ENCODE measurements at regions not wholly inside any gene's neighbourhood (a gene's known extent, or its start where the extent isn't known, plus 50 kb on each side); places are given as distances from the start of the nearest gene placed in this dataset.

DNA sequence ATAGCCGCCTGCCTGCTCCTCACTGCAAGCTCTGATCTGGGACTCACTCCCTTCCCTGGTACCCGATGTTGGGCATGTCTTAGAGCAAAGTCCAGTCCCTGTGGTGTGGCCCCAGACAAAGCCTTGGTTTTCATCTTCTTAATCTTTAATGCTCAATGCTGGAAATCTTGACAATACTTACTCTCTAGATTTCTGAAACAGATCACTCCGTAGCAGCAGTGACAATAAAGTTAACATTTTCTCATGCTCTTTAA, 260.2 kb upstream of the IRX2 start:
- DNase-seq (ENCODE audit: low spot score in 2 of 2): no peak
- Histone ChIP-seq H3K36me3 (no peaks in the 10 kb centered on the region), H3K4me3 (no peak overlapping the region), H3K4me1 (no peaks in the 10 kb centered on the region), H3K27ac (no peak overlapping the region), H3K9me3 (no peaks in the 10 kb centered on the region), H3K27me3 (no peaks in the 10 kb centered on the region)
- TF ChIP-seq, protein P1, sequence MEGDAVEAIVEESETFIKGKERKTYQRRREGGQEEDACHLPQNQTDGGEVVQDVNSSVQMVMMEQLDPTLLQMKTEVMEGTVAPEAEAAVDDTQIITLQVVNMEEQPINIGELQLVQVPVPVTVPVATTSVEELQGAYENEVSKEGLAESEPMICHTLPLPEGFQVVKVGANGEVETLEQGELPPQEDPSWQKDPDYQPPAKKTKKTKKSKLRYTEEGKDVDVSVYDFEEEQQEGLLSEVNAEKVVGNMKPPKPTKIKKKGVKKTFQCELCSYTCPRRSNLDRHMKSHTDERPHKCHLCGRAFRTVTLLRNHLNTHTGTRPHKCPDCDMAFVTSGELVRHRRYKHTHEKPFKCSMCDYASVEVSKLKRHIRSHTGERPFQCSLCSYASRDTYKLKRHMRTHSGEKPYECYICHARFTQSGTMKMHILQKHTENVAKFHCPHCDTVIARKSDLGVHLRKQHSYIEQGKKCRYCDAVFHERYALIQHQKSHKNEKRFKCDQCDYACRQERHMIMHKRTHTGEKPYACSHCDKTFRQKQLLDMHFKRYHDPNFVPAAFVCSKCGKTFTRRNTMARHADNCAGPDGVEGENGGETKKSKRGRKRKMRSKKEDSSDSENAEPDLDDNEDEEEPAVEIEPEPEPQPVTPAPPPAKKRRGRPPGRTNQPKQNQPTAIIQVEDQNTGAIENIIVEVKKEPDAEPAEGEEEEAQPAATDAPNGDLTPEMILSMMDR (IDR thresholded peaks at IDR 0.05): no peak
- TF ChIP-seq EP300 (IDR thresholded peaks at IDR 0.05) (no peak), POLR2A (IDR thresholded peaks at IDR 0.05) (no peak)
- 82 to 87% methylated on average over 3 of the region's 3 CpGs for WGBS, 2 donors

DNA sequence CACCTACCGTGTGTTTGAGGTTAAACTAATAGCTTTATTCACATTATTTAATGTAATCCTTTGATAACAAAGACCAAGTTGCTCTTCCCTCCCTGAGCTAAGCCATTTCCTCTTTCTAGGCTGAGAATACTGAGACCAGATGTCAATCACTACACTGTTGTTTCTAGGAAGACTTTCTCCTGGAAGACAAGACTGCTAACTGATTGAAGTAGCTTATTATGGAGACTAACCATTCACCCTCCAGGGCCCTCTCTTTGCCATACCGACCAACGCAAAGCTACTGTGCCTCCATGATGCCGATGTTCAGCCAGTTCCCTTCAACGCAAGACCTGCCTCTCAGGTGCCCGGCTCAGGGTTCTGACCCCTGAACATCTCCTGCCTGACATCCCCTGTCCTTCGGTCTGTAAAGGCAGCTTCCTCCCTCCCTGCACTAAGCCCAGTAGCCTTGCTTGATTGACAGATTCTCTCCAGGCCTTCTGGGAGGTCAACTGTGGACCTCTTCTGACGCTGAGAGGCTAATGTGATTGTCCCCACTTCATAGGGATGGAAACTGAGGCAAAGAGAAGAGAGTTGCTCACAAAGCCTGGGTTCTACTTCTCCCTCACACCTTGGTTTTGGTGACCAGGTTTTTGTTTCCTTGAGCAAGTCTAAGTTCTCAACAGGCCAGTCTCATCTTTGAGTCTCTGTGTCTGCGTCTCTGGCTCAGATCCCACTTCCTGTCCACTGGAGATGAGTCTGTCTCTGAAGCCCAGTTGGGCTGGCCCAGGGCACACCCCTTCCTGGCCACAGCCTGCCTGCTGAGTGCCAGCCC, 259.7 kb upstream of the IRX2 start:
- TF ChIP-seq POLR2A (IDR thresholded peaks at IDR 0.05): no peak
- TF ChIP-seq, protein P1 (IDR thresholded peaks at IDR 0.05): no peak
- TF ChIP-seq EP300 (IDR thresholded peaks at IDR 0.05): no peak
- H3K36me3 ChIP-seq: no peaks in the 10 kb centered on the region
- H3K4me3 ChIP-seq: no peak overlapping the region
- H3K27ac ChIP-seq: no peak overlapping the region
- 87 to 89% methylated on average over 9 of the region's 9 CpGs for WGBS, 2 donors
- H3K4me1 ChIP-seq: no peaks in the 10 kb centered on the region
- H3K9me3 ChIP-seq: no peaks in the 10 kb centered on the region
- no peaks in the 10 kb centered on the region for H3K27me3 ChIP-seq
- DNase-seq (ENCODE audit: low spot score in 2 of 2): no peak

DNA sequence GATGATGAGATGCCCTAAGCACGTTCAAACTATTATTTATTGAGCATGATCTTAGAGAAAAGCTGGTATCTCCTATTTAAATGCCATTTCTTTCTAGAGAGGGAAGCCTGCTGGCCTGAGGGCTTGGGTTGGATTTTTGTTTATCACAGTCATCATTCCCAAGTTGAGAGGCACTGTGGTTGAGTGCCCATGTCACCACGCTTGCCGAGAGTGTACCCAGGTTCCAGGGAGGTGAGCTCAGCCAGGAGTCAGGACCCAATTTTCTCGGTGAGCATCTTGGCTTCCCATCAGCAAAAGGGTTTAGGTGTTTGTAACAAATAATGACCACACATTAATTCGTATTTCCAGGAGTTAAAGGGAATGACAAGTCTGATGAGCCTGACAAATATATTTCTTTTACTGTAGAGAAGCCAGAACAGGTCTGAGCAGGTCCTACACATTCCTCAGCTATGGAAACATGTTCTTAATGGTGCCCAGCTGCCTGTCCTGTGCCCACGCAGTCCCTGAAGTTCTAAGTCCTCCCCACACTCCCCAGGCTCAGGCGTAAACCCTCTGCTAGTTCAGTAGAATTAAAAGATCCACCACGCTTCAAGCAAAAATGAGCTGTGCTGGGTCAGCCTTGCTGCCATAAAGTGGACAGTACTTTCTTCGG, 258.9 kb upstream of the IRX2 start:
- no peak for DNase-seq (ENCODE audit: low spot score in 2 of 2)
- no peaks in the 10 kb centered on the region for H3K4me1 ChIP-seq
- WGBS, 2 donors: 75% methylated on average over 9 of the region's 9 CpGs
- no peak overlapping the region for H3K27ac ChIP-seq
- TF ChIP-seq POLR2A (IDR thresholded peaks at IDR 0.05) (no peak), EP300 (IDR thresholded peaks at IDR 0.05) (no peak)
- H3K9me3 ChIP-seq: no peaks in the 10 kb centered on the region
- H3K36me3 ChIP-seq: no peaks in the 10 kb centered on the region
- no peak overlapping the region for H3K4me3 ChIP-seq
- H3K27me3 ChIP-seq: no peaks in the 10 kb centered on the region

DNA sequence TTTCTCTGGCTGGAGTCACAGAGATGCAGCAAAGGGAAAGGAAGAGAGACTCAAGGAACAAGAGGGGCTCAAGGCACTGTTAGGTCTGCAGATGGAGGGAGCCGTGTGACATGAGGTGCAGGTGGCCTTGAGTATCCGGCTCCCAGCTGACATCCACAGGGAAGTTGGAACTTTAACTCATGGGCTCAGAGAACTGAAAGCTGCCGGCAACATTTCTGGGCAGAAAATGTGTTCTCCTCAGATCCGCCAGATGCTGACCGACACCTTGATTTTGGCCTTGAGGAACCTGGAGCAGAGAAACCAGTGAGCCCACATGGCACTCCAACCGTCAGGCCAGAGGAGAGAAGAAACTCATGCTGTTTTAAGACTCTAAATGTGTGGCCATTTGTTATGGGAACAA, 258.1 kb upstream of the IRX2 start:
- WGBS, 2 donors: 75 to 76% methylated on average over 6 of the region's 6 CpGs
- DNase-seq (ENCODE audit: low spot score in 2 of 2): no peak
- no peaks in the 10 kb centered on the region for H3K4me1 ChIP-seq

DNA sequence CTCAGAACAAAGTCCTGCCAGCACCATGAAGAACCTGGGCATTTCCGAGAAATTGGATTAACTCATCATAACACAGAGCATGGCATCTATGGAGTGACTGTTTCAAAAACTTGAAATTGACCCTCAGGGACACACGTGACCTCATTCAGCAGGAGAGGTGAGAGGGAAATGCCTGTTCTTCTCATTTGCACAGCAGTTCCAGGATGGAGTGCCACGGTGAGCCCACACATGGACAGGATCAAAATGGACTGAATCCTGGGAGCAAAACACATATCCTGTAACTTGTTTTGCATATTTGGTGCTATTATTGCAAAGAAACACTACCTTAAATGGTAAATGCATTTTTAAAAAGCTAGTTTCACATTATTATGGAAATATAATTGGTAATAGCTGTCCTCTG, 256.1 kb upstream of the IRX2 start:
- Histone ChIP-seq H3K4me1 (no peaks in the 10 kb centered on the region), H3K36me3 (no peaks in the 10 kb centered on the region), H3K4me3 (no peak overlapping the region), H3K27ac (no peak overlapping the region), H3K27me3 (no peaks in the 10 kb centered on the region), H3K9me3 (no peaks in the 10 kb centered on the region)
- 31 to 41% methylated on average over 3 of the region's 3 CpGs for WGBS, 2 donors
- DNase-seq (ENCODE audit: low spot score in 2 of 2): no peak
- TF ChIP-seq POLR2A (IDR thresholded peaks at IDR 0.05): no peak
- no peak for TF ChIP-seq EP300 (IDR thresholded peaks at IDR 0.05)
- TF ChIP-seq, protein P1 (IDR thresholded peaks at IDR 0.05): no peak

More for the DNA sequence above, 258.1 kb upstream of the IRX2 start:
- no peak for TF ChIP-seq POLR2A (IDR thresholded peaks at IDR 0.05)
- Histone ChIP-seq H3K36me3 (no peaks in the 10 kb centered on the region), H3K27me3 (no peaks in the 10 kb centered on the region), H3K27ac (no peak overlapping the region), H3K4me3 (no peak overlapping the region), H3K9me3 (no peaks in the 10 kb centered on the region)

DNA sequence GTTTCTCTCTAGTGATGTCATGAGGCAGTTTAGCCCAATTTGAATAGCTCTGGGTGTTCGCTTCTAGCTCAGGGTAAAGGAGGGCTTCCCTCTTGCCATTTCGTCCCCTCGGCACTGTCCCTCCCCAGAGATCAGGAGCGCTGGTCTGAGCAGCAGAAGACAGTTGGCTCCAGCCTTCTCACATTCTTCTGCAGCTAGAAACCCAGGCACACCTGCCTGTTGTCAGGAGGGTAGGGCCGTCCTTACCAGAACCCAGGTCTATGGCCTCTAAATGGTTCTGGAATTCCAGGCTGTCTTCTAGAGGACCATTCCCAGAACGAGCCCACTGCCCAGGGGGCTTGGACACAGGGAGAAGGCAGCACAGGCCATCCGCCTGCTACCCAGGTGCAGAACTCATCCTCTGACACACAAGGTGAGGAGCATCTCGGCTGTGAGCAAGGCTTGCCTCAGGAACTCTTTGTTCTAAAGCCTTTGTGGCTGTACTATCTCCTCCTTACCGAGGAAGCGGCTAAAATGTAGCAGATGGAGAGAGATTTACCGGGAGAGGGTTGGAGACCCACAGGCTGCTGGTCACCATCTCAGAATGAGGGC, 255.6 kb upstream of the IRX2 start:
- 82% methylated on average over 10 to 11 of the region's 11 CpGs for WGBS, 2 donors
- Histone ChIP-seq H3K9me3 (no peaks in the 10 kb centered on the region), H3K27me3 (no peaks in the 10 kb centered on the region), H3K27ac (no peak overlapping the region), H3K4me1 (no peaks in the 10 kb centered on the region), H3K4me3 (no peak overlapping the region), H3K36me3 (no peaks in the 10 kb centered on the region)
- no peak for DNase-seq (ENCODE audit: low spot score in 2 of 2)
- TF ChIP-seq EP300 (IDR thresholded peaks at IDR 0.05) (no peak), POLR2A (IDR thresholded peaks at IDR 0.05) (no peak)
- TF ChIP-seq, protein P1 (IDR thresholded peaks at IDR 0.05): no peak

Data from tibial nerve (tissue), 4 donors.